OCI-LY1 (cell line): ENCODE measurements at regions not wholly inside any gene's neighbourhood (a gene's known extent, or its start where the extent isn't known, plus 50 kb on each side); places are given as distances from the start of the nearest gene placed in this dataset.
A peak's percentile ranks its signal among the peaks of the same experiment; 100 is the strongest.
"Not testable (repeated sequence)": the region's sequence is repeated elsewhere in the genome, so short reads cannot be mapped to it uniquely, and the experiment has no call there.

ENCODE experiments used
- H2AFZ ChIP-seq: fragments of 200-600 bp; sonication (generic), shearing (Covaris generic); 2 replicates; pipeline ENCODE4 v1.6.0; 2014; ENCODE audit warnings: antibody characterized with exemption, mild to moderate bottlenecking, low read length
- H3F3A ChIP-seq: fragments of 200-600 bp; sonication (generic), shearing (Covaris generic); 2 replicates; pipeline ENCODE4 v1.6.0; 2014; ENCODE audit warnings: mild to moderate bottlenecking, antibody characterized with exemption, low read length, moderate library complexity; ENCODE audit not compliant: insufficient read depth
- H3K27ac ChIP-seq: fragments of 200-600 bp; sonication (generic); 2 replicates; pipeline ENCODE4 v1.5.1; 2014; ENCODE audit warnings: low read length, mixed run types, mild to moderate bottlenecking, low read depth; ENCODE audit not compliant: poor library complexity, severe bottlenecking
- H3K27me3 ChIP-seq: fragments of 200-600 bp; sonication (generic); 2 replicates; pipeline ENCODE4 v1.6.0; 2014; ENCODE audit warnings: antibody characterized with exemption, mild to moderate bottlenecking, low read length, moderate library complexity; ENCODE audit not compliant: insufficient read depth
- H3K36me3 ChIP-seq: fragments of 200-600 bp; sonication (generic); 2 replicates; pipeline ENCODE4 v1.6.1; 2014; ENCODE audit warnings: mild to moderate bottlenecking, antibody characterized with exemption, low read length, moderate library complexity, mixed read lengths; ENCODE audit not compliant: insufficient read depth
- H3K4me1 ChIP-seq: fragments of 200-600 bp; sonication (generic); 2 replicates; pipeline ENCODE4 v1.5.1; 2014; ENCODE audit warnings: mild to moderate bottlenecking, low read length, moderate library complexity; ENCODE audit not compliant: insufficient read depth, severe bottlenecking
- H3K4me2 ChIP-seq: fragments of 200-600 bp; sonication (generic), shearing (Covaris generic); 2 replicates; pipeline ENCODE4 v1.6.1; 2014; ENCODE audit warnings: low read length
- H3K4me3 ChIP-seq: fragments of 200-600 bp; sonication (generic); 2 replicates; pipeline ENCODE4 v1.5.1; 2014; ENCODE audit warnings: low read length, low read depth, mild to moderate bottlenecking, mixed read lengths; ENCODE audit not compliant: poor library complexity, severe bottlenecking
- H3K79me2 ChIP-seq: fragments of 200-600 bp; shearing (Covaris generic); 2 replicates; pipeline ENCODE4 v1.6.1; 2016; ENCODE audit warnings: mixed run types, low read length, mixed read lengths; ENCODE audit not compliant: insufficient read depth
- H3K9ac ChIP-seq: fragments of 200-600 bp; sonication (generic), shearing (Covaris generic); 2 replicates; pipeline ENCODE4 v1.6.1; 2014; ENCODE audit warnings: mild to moderate bottlenecking, low read length, mixed read lengths
- H3K9me2 ChIP-seq: fragments of 200-600 bp; sonication (generic), shearing (Covaris generic); 2 replicates; pipeline ENCODE4 v1.6.1; 2014; ENCODE audit warnings: low read depth, mild to moderate bottlenecking, low read length, mixed read lengths
- H3K9me3 ChIP-seq: fragments of 200-600 bp; shearing (Covaris generic); 2 replicates; pipeline ENCODE4 v1.6.1; 2014; ENCODE audit warnings: low read length, mixed read lengths
- H4K20me1 ChIP-seq: fragments of 200-600 bp; sonication (generic), shearing (Covaris generic); 2 replicates; pipeline ENCODE4 v1.6.0; 2016; ENCODE audit warnings: mild to moderate bottlenecking, low read length; ENCODE audit not compliant: insufficient read depth
- EZH2 ChIP-seq: fragments of 200-600 bp; sonication (generic), shearing (Covaris generic); IDR thresholded peaks from 2 replicates; pipeline ENCODE4 v1.8.0; 2017; ENCODE audit warnings: borderline replicate concordance, mixed run types, mild to moderate bottlenecking, antibody characterized with exemption, low read length, moderate library complexity, mixed read lengths
- TF ChIP-seq, protein P1 (sequence below): fragments of 200-600 bp; sonication (generic), shearing (Covaris generic); IDR thresholded peaks from 2 replicates; pipeline ENCODE4 v1.5.1; 2017; ENCODE audit warnings: mild to moderate bottlenecking, antibody characterized with exemption, low read length, moderate library complexity, mixed read lengths

DNA sequence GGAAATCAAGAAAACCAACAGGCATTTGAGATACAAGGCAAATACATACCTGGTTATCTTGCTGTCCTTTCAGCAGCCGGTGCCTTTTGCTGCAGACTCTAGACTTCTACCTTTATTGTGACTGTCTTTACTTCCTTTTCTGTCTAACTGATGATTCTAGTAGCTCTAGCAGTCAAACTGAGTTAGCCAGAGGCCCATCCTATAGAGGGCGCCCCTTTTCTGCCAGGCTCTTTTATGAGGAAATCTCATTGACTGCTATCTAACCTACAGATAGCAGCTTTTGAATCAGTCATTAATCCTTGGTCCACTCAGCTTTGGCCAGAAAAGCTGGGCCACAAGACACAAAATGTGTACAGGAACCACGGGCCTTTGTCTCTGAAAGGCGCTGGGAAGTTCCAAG, 87.5 kb upstream of the WSB1 start:
- no peaks in the 10 kb centered on the region for H3K36me3 ChIP-seq
- H3K9ac ChIP-seq: no peak overlapping the region
- no peak overlapping the region for H2AFZ ChIP-seq
- H3F3A ChIP-seq: no peaks in the 10 kb centered on the region
- H3K4me1 ChIP-seq: no peaks in the 10 kb centered on the region
- no peak overlapping the region for H3K4me3 ChIP-seq
- H4K20me1 ChIP-seq: no peaks in the 10 kb centered on the region
- no peaks in the 10 kb centered on the region for H3K27me3 ChIP-seq
- no peak overlapping the region for H3K4me2 ChIP-seq
- TF ChIP-seq, protein P1, sequence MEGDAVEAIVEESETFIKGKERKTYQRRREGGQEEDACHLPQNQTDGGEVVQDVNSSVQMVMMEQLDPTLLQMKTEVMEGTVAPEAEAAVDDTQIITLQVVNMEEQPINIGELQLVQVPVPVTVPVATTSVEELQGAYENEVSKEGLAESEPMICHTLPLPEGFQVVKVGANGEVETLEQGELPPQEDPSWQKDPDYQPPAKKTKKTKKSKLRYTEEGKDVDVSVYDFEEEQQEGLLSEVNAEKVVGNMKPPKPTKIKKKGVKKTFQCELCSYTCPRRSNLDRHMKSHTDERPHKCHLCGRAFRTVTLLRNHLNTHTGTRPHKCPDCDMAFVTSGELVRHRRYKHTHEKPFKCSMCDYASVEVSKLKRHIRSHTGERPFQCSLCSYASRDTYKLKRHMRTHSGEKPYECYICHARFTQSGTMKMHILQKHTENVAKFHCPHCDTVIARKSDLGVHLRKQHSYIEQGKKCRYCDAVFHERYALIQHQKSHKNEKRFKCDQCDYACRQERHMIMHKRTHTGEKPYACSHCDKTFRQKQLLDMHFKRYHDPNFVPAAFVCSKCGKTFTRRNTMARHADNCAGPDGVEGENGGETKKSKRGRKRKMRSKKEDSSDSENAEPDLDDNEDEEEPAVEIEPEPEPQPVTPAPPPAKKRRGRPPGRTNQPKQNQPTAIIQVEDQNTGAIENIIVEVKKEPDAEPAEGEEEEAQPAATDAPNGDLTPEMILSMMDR: peak; percentile 71
- TF ChIP-seq EZH2: no peak
- H3K9me2 ChIP-seq: no peaks in the 10 kb centered on the region
- no peaks in the 10 kb centered on the region for H3K79me2 ChIP-seq
- H3K9me3 ChIP-seq: no peaks in the 10 kb centered on the region
- H3K27ac ChIP-seq: no peak overlapping the region

GRCh38 chr17:27207073-27207513, 86.8 kb upstream of the WSB1 start:
- H3K4me2 ChIP-seq: no peak overlapping the region
- H3K79me2 ChIP-seq: no peaks in the 10 kb centered on the region
- H3F3A ChIP-seq: no peaks in the 10 kb centered on the region
- no peaks in the 10 kb centered on the region for H4K20me1 ChIP-seq
- no peaks in the 10 kb centered on the region for H3K9me3 ChIP-seq
- H3K27ac ChIP-seq: no peak overlapping the region
- TF ChIP-seq EZH2: no peak
- H3K4me1 ChIP-seq: no peaks in the 10 kb centered on the region
- no peak overlapping the region for H3K4me3 ChIP-seq
- H3K27me3 ChIP-seq: no peaks in the 10 kb centered on the region
- no peak overlapping the region for H3K9ac ChIP-seq
- H2AFZ ChIP-seq: no peak overlapping the region
- H3K9me2 ChIP-seq: no peaks in the 10 kb centered on the region
- no peaks in the 10 kb centered on the region for H3K36me3 ChIP-seq

GRCh38 chr17:27208370-27208769, 85.5 kb upstream of the WSB1 start:
- H3K79me2 ChIP-seq, H3K9me2 ChIP-seq, H3K9ac ChIP-seq, H2AFZ ChIP-seq, H3K4me2 ChIP-seq, H4K20me1 ChIP-seq, H3K27ac ChIP-seq, H3K4me3 ChIP-seq, H3F3A ChIP-seq, H3K36me3 ChIP-seq, H3K27me3 ChIP-seq, H3K9me3 ChIP-seq, H3K4me1 ChIP-seq: not testable (repeated sequence)

GRCh38 chr17:27209316-27209715, 84.6 kb upstream of the WSB1 start:
- TF ChIP-seq, protein P1: no peak
- TF ChIP-seq EZH2: no peak
- Histone ChIP-seq H3K36me3 (no peaks in the 10 kb centered on the region), H3K4me3 (no peak overlapping the region), H3K9me2 (no peaks in the 10 kb centered on the region), H3K79me2 (no peaks in the 10 kb centered on the region), H3K4me2 (no peak overlapping the region), H3K4me1 (no peaks in the 10 kb centered on the region), H3K27me3 (no peaks in the 10 kb centered on the region), H3K9me3 (peaks cover under 1% of the 10 kb centered on the region; the same call in 1 of the 2 replicates), H2AFZ (no peak overlapping the region), H3F3A (no peaks in the 10 kb centered on the region), H3K9ac (no peak overlapping the region), H4K20me1 (no peaks in the 10 kb centered on the region), H3K27ac (no peak overlapping the region)

GRCh38 chr17:27210809-27211208, 83.1 kb upstream of the WSB1 start:
- not testable (repeated sequence) for H3K27me3 ChIP-seq, H4K20me1 ChIP-seq, H3K4me1 ChIP-seq, H3K4me2 ChIP-seq, H3K9ac ChIP-seq, H3K4me3 ChIP-seq, H3K36me3 ChIP-seq, H3F3A ChIP-seq, H3K79me2 ChIP-seq, H3K9me2 ChIP-seq, H2AFZ ChIP-seq, H3K27ac ChIP-seq
- peaks cover 10% of the 10 kb centered on the region for H3K9me3 ChIP-seq
